H1 (cell line): ENCODE measurements at regions not wholly inside any gene's neighbourhood (a gene's known extent, or its start where the extent isn't known, plus 50 kb on each side); places are given as distances from the start of the nearest gene placed in this dataset.

ENCODE experiments used
- CTCF ChIA-PET: fragments of 300-600 bp; sonication (Branson Sonifier 250); formaldehyde crosslinking; loops from one replicate; lab custom pipeline; 2021; ENCODE audit not compliant: partially characterized antibody; lab: Charles Lee
- POLR2A ChIA-PET: fragments of 300-600 bp; sonication (Branson Sonifier 250); formaldehyde crosslinking; loops from one replicate; lab custom pipeline; 2021; ENCODE audit warnings: inconsistent platforms; ENCODE audit not compliant: partially characterized antibody; lab: Charles Lee
- DNase-seq, 2 experiments: peaks; one replicate each; pipeline versions ENCODE4 v3.0.0 to v3.0.0-alpha.2; 2010 to 2022; ENCODE audit warnings: low spot score in 2 of 2, low read depth in 1 of 2, mixed read lengths in 1 of 2
- FAIRE-seq: peaks from 2 replicates; lab custom pipeline; 2011; peaks lifted over from hg19 to GRCh38; lab: Jason Lieb, UNC
- H2AFZ ChIP-seq: 2 replicates; pipeline ENCODE4 v1.8.1; 2012; ENCODE audit warnings: low read length, inconsistent platforms
- H2AK5ac ChIP-seq: 2 replicates; pipeline ENCODE4 v1.6.1; 2013; ENCODE audit warnings: low read depth, low read length
- H2BK120ac ChIP-seq: replicated peaks from 2 replicates; pipeline ENCODE3; 2013; ENCODE audit warnings: low read depth, low read length, inconsistent platforms
- H2BK12ac ChIP-seq: 2 replicates; pipeline ENCODE4 v1.6.1; 2013; ENCODE audit warnings: low read depth, low read length
- H2BK15ac ChIP-seq: 2 replicates; pipeline ENCODE4 v1.6.1; 2013; ENCODE audit warnings: low read length
- H2BK20ac ChIP-seq: 2 replicates; pipeline ENCODE4 v1.6.1; 2013; ENCODE audit warnings: low read length
- H2BK5ac ChIP-seq: 2 replicates; pipeline ENCODE4 v1.6.1; 2013; ENCODE audit warnings: low read depth, low read length
- H3K14ac ChIP-seq: 2 replicates; pipeline ENCODE4 v1.6.1; 2013; ENCODE audit warnings: inconsistent platforms; ENCODE audit not compliant: insufficient read length
- H3K18ac ChIP-seq: 2 replicates; pipeline ENCODE4 v1.6.1; 2013; ENCODE audit warnings: low read length; ENCODE audit errors: extremely low read depth
- H3K23ac ChIP-seq: 2 replicates; pipeline ENCODE4 v1.6.1; 2013; ENCODE audit warnings: inconsistent platforms; ENCODE audit not compliant: insufficient read length
- H3K23me2 ChIP-seq: 2 replicates; pipeline ENCODE4 v1.6.1; 2013; ENCODE audit warnings: low read depth, low read length
- H3K27ac ChIP-seq: 2 replicates; pipeline ENCODE4 v1.6.1; 2011; ENCODE audit warnings: low read depth, low read length, inconsistent platforms
- H3K27me3 ChIP-seq, 4 experiments: replicated peaks in 1 of 4; 1 replicate in 1 of 4; 2 replicates in 3 of 4; pipeline versions ENCODE4 v1.6.1 to v1.8.1; 2011 to 2013; ENCODE audit warnings: low read length in 3 of 4, mild to moderate bottlenecking in 3 of 4, inconsistent platforms in 2 of 4, mixed read lengths in 2 of 4, moderate library complexity in 1 of 4; ENCODE audit not compliant: control insufficient read depth in 3 of 4, insufficient read depth in 3 of 4; ENCODE audit errors: extremely low read depth in 1 of 4
- H3K36me3 ChIP-seq, 4 experiments: 2 replicates each; pipeline versions ENCODE4 v1.6.1 to v1.8.1; 2011 to 2013; ENCODE audit warnings: mild to moderate bottlenecking in 4 of 4, low read length in 3 of 4, moderate library complexity in 2 of 4, control low read depth in 1 of 4, inconsistent platforms in 1 of 4; ENCODE audit not compliant: insufficient read depth in 4 of 4, control insufficient read depth in 2 of 4
- H3K4ac ChIP-seq: replicated peaks from 2 replicates; pipeline ENCODE3; 2013; ENCODE audit warnings: low read length, low read depth, mixed read lengths, inconsistent platforms; ENCODE audit not compliant: insufficient read length
- H3K4me1 ChIP-seq, 4 experiments: replicated peaks in 1 of 4; 1 replicate in 1 of 4; 2 replicates in 3 of 4; pipeline versions ENCODE4 v1.6.1 to v1.8.1; 2011 to 2013; ENCODE audit warnings: low read length in 3 of 4, inconsistent platforms in 2 of 4, mixed read lengths in 1 of 4; ENCODE audit not compliant: insufficient read depth in 4 of 4, control insufficient read depth in 3 of 4
- H3K4me2 ChIP-seq, 2 experiments: 2 replicates each; pipeline versions ENCODE4 v1.6.1 to v1.8.1; 2011 to 2013; ENCODE audit warnings: low read depth in 2 of 2, low read length in 2 of 2, control low read depth in 1 of 2, inconsistent platforms in 1 of 2, mild to moderate bottlenecking in 1 of 2; ENCODE audit not compliant: insufficient read depth in 1 of 2
- H3K4me3 ChIP-seq, 4 experiments: fragments of 200-600, 300-600 bp in 1 of 4; sonication (generic), shearing (Covaris generic), sonication (Bioruptor Twin) in 1 of 4; 2 replicates each; pipeline versions ENCODE4 v1.5.1 to v1.8.1; 2011 to 2016; ENCODE audit warnings: low read length in 4 of 4, low read depth in 3 of 4, control low read depth in 2 of 4, inconsistent platforms in 2 of 4, mild to moderate bottlenecking in 2 of 4, mixed read lengths in 1 of 4, moderate library complexity in 1 of 4; ENCODE audit not compliant: insufficient read depth in 2 of 4; ENCODE audit errors: extremely low read depth in 1 of 4
- H3K56ac ChIP-seq: replicated peaks from 2 replicates; pipeline ENCODE3; 2013; ENCODE audit warnings: low read depth, mild to moderate bottlenecking, mixed read lengths, low read length, inconsistent platforms; ENCODE audit not compliant: insufficient read length
- H3K79me1 ChIP-seq: 2 replicates; pipeline ENCODE4 v1.6.1; 2013; ENCODE audit warnings: low read depth, low read length, control low read depth
- H3K79me2 ChIP-seq, 2 experiments: 2 replicates each; pipeline versions ENCODE4 v1.6.1 to v1.8.1; 2012 to 2013; ENCODE audit warnings: low read length in 2 of 2, mild to moderate bottlenecking in 2 of 2, inconsistent platforms in 1 of 2; ENCODE audit not compliant: insufficient read depth in 2 of 2, control insufficient read depth in 1 of 2
- H3K9ac ChIP-seq, 4 experiments: replicated peaks in 1 of 4; 1 replicate in 1 of 4; 2 replicates in 3 of 4; pipeline versions ENCODE4 v1.6.1 to v1.8.1; 2011 to 2013; ENCODE audit warnings: low read depth in 3 of 4, low read length in 3 of 4, control low read depth in 2 of 4, mild to moderate bottlenecking in 2 of 4, moderate library complexity in 2 of 4, inconsistent platforms in 1 of 4; ENCODE audit errors: extremely low read depth in 1 of 4
- H3K9me3 ChIP-seq, 2 experiments: 2 replicates each; pipeline versions ENCODE4 v1.6.1 to v1.8.1; 2012 to 2013; ENCODE audit warnings: mild to moderate bottlenecking in 2 of 2, moderate library complexity in 2 of 2, control low read depth in 1 of 2, inconsistent platforms in 1 of 2, low read depth in 1 of 2, low read length in 1 of 2, mixed read lengths in 1 of 2; ENCODE audit not compliant: insufficient read depth in 2 of 2
- H4K20me1 ChIP-seq, 2 experiments: replicated peaks in 1 of 2; 2 replicates each; pipeline versions ENCODE3 to v1.8.1; 2011 to 2013; ENCODE audit warnings: inconsistent platforms in 2 of 2, low read length in 2 of 2, mild to moderate bottlenecking in 1 of 2; ENCODE audit not compliant: insufficient read depth in 2 of 2, control insufficient read depth in 1 of 2
- H4K5ac ChIP-seq: 2 replicates; pipeline ENCODE4 v1.6.1; 2013; ENCODE audit warnings: low read length, low read depth, mixed read lengths, inconsistent platforms; ENCODE audit not compliant: insufficient read length
- H4K8ac ChIP-seq: 2 replicates; pipeline ENCODE4 v1.8.0; 2013; ENCODE audit warnings: mild to moderate bottlenecking, moderate library complexity, low read length, inconsistent platforms; ENCODE audit not compliant: insufficient read depth; ENCODE audit errors: extremely low read depth
- H4K91ac ChIP-seq: replicated peaks from 2 replicates; pipeline ENCODE3; 2013; ENCODE audit warnings: low read length, mixed read lengths, inconsistent platforms; ENCODE audit not compliant: insufficient read length
- EGR1 ChIP-seq: IDR thresholded peaks from 2 replicates; pipeline ENCODE4 v1.6.1; 2011; ENCODE audit warnings: low read depth, low read length, borderline replicate concordance
- MAFK ChIP-seq: IDR thresholded peaks from 2 replicates; pipeline ENCODE4 v1.6.1; 2012; ENCODE audit warnings: low read depth, mild to moderate bottlenecking, improper control_type of control experiment, low read length
- RAD21 ChIP-seq, 2 experiments: IDR thresholded peaks in 1 of 2; conservative IDR thresholded peaks in 1 of 2; 2 replicates each; pipeline ENCODE4 v1.6.1; 2011; ENCODE audit warnings: low read depth in 2 of 2, low read length in 2 of 2, improper control_type of control experiment in 1 of 2, inconsistent platforms in 1 of 2, mild to moderate bottlenecking in 1 of 2, moderate library complexity in 1 of 2
- SIRT6 ChIP-seq: IDR thresholded peaks from one replicate; pipeline ENCODE4 v1.7.1; 2012; ENCODE audit warnings: low read length, inconsistent platforms
- WGBS, 2 experiments: shearing (Covaris generic) in 1 of 2; methylation state at CpG; one replicate each; pipeline versions ENCODE4 v1.1.6 to v1.1.7; 2013 to 2015; ENCODE audit warnings: low lambda C conversion rate in 2 of 2, mixed read lengths in 2 of 2, inconsistent platforms in 1 of 2, low coverage in 1 of 2, missing lambda C conversion rate in 1 of 2; ENCODE audit not compliant: insufficient replicate concordance in 2 of 2, insufficient coverage in 1 of 2, insufficient read length in 1 of 2; ENCODE audit errors: extremely low coverage in 1 of 2, missing lambda C conversion rate in 1 of 2; 5-methylcytosine and 5-hydroxymethylcytosine counted together
- TF ChIP-seq, protein P1 (sequence below): IDR thresholded peaks from 2 replicates; pipeline ENCODE4 v1.6.1; 2012; ENCODE audit warnings: inconsistent platforms
- TF ChIP-seq, protein P2 (sequence below), 3 experiments: IDR thresholded peaks; 1 replicate in 2 of 3; 2 replicates in 1 of 3; pipeline versions ENCODE4 v1.5.1 to v1.6.1; 2011; ENCODE audit warnings: low read length in 3 of 3, mild to moderate bottlenecking in 3 of 3, inconsistent platforms in 2 of 3, low read depth in 1 of 3, moderate library complexity in 1 of 3; ENCODE audit not compliant: insufficient read depth in 1 of 3; ENCODE audit errors: control extremely low read depth in 1 of 3
- TF ChIP-seq, protein P3 (sequence below): IDR thresholded peaks from 2 replicates; pipeline ENCODE4 v1.6.1; 2012; ENCODE audit warnings: inconsistent platforms

DNA sequence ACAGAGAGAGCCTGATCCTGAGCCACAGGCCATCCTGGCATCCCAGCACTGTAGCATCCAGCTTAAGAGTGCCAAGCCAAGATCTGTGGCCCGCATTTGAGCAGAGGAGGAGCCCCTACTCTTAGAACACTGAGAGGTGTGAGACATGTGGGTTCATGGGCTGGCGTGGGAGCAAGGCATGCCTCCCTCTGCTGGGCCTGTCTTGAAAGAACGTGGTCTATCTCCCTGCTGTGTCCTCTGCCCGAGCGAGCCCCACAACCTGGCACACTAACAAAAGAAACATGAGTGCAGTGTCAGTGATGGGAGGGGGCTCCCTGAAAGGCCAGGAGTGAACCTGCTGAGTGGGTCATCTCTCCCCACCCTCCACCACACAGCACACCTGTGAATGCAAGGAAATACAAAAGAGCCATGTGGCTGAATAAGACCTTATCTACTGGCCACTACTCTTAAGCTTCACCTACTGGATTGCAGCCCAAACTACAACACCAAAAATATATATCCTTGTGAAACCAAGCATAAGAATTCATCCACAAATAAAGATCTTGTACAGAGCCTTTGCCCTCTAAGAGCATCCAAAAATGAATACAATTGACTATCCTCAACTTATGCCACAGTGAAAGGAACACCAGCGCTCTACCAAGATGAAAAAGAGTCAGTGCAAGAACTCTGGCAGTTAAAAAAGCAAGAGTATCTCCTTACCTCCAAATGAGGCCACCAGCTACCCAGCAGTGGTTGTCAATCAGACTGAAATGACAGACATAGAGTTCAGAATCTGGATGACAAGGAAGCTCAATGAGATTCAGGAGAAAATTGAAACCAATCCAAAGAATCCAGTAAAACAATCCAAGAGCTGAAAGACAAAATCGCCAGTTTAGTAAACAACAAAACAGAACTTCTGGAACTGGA, 259.4 kb upstream of the DAB1 start:
- H3K14ac ChIP-seq: no peak overlapping the region
- TF ChIP-seq EGR1 (no peak), RAD21 (IDR thresholded peaks at IDR 0.05 in 1 of 2, conservative IDR thresholded peaks at IDR 0.05 in 1 of 2; ENCODE audit: low read depth in 2 of 2, low read length in 2 of 2) (peak; percentile 51 to 56), MAFK (no peak), SIRT6 (no peak)
- TF ChIP-seq, protein P1, sequence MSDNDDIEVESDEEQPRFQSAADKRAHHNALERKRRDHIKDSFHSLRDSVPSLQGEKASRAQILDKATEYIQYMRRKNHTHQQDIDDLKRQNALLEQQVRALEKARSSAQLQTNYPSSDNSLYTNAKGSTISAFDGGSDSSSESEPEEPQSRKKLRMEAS: peak; percentile 81
- TF ChIP-seq, protein P2, sequence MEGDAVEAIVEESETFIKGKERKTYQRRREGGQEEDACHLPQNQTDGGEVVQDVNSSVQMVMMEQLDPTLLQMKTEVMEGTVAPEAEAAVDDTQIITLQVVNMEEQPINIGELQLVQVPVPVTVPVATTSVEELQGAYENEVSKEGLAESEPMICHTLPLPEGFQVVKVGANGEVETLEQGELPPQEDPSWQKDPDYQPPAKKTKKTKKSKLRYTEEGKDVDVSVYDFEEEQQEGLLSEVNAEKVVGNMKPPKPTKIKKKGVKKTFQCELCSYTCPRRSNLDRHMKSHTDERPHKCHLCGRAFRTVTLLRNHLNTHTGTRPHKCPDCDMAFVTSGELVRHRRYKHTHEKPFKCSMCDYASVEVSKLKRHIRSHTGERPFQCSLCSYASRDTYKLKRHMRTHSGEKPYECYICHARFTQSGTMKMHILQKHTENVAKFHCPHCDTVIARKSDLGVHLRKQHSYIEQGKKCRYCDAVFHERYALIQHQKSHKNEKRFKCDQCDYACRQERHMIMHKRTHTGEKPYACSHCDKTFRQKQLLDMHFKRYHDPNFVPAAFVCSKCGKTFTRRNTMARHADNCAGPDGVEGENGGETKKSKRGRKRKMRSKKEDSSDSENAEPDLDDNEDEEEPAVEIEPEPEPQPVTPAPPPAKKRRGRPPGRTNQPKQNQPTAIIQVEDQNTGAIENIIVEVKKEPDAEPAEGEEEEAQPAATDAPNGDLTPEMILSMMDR (IDR thresholded peaks at IDR 0.05; ENCODE audit: control extremely low read depth in 1 of 3, insufficient read depth in 1 of 3, low read depth in 1 of 3, low read length in 3 of 3): peak; percentile 35 to 61 (median 55); a peak in 3 of 4 replicates
- TF ChIP-seq, protein P3, sequence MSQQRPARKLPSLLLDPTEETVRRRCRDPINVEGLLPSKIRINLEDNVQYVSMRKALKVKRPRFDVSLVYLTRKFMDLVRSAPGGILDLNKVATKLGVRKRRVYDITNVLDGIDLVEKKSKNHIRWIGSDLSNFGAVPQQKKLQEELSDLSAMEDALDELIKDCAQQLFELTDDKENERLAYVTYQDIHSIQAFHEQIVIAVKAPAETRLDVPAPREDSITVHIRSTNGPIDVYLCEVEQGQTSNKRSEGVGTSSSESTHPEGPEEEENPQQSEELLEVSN: 0 out of 2 replicates have a peak, but pooled peaks have one; percentile 40

More for the DNA sequence above, 259.4 kb upstream of the DAB1 start:
- no peaks in the 10 kb centered on the region; a peak in 2 of 7 replicates for H3K27me3 ChIP-seq
- no peak overlapping the region for H3K23ac ChIP-seq
- H2BK20ac ChIP-seq: no peak overlapping the region
- no peaks in the 10 kb centered on the region for H3K79me1 ChIP-seq
- ChIA-PET POLR2A (no interaction called here), CTCF (interaction anchor here (0.5 to 1.4 kb wide), 15 partner anchors 8 to 285 kb away, joined by 3 to 6 read pairs (median 4); partner anchors contain the start of gene DAB1)
- H3K36me3 ChIP-seq: no peaks in the 10 kb centered on the region
- H3K9me3 ChIP-seq: no peaks in the 10 kb centered on the region
- no peak overlapping the region for H4K91ac ChIP-seq
- no peak overlapping the region for H3K9ac ChIP-seq
- no peak overlapping the region for H2BK5ac ChIP-seq
- no peaks in the 10 kb centered on the region for H3K23me2 ChIP-seq
- no peak overlapping the region; the same call in 1 of the 2 replicates for H3K18ac ChIP-seq
- no peaks in the 10 kb centered on the region for H3K79me2 ChIP-seq
- peaks cover 0 to 3% (median 0%) of the 10 kb centered on the region in 4 experiments; a peak in 1 of 7 replicates for H3K4me1 ChIP-seq
- H2BK15ac ChIP-seq: peak overlapping the region; percentile 22; the same call in 1 of the 2 replicates
- no peak overlapping the region for H3K4ac ChIP-seq
- FAIRE-seq (no peak), DNase-seq (peak in 1 of 2 experiments; percentile 61)
- H4K8ac ChIP-seq: no peak overlapping the region
- H2AK5ac ChIP-seq: no peak overlapping the region
- 69% methylated on average over 7 of the region's 7 CpGs; no CpG with 5 or more reads in 1 of the 2 experiments for WGBS, 2 experiments
- no peak overlapping the region for H3K4me2 ChIP-seq
- no peak overlapping the region for H4K5ac ChIP-seq
- H2AFZ ChIP-seq: no peak overlapping the region
- no peak overlapping the region for H3K56ac ChIP-seq
- no peaks in the 10 kb centered on the region for H4K20me1 ChIP-seq
- H2BK120ac ChIP-seq: no peak overlapping the region
- H3K4me3 ChIP-seq: no peak overlapping the region
- no peak overlapping the region for H3K27ac ChIP-seq
- H2BK12ac ChIP-seq: peak overlapping the region; percentile 22; the same call in 1 of the 2 replicates
